ENCODE measurements at regions not wholly inside any gene's neighbourhood (a gene's known extent, or its start where the extent isn't known, plus 50 kb on each side); places are given as distances from the start of the nearest gene placed in this dataset.
"Not testable (repeated sequence)": the region's sequence is repeated elsewhere in the genome, so short reads cannot be mapped to it uniquely, and the experiment has no call there.

GRCh38 chr3:194189243-194189791 lies 53.4 kb downstream of the HES1 start:
- TF ChIP-seq, protein P1, sequence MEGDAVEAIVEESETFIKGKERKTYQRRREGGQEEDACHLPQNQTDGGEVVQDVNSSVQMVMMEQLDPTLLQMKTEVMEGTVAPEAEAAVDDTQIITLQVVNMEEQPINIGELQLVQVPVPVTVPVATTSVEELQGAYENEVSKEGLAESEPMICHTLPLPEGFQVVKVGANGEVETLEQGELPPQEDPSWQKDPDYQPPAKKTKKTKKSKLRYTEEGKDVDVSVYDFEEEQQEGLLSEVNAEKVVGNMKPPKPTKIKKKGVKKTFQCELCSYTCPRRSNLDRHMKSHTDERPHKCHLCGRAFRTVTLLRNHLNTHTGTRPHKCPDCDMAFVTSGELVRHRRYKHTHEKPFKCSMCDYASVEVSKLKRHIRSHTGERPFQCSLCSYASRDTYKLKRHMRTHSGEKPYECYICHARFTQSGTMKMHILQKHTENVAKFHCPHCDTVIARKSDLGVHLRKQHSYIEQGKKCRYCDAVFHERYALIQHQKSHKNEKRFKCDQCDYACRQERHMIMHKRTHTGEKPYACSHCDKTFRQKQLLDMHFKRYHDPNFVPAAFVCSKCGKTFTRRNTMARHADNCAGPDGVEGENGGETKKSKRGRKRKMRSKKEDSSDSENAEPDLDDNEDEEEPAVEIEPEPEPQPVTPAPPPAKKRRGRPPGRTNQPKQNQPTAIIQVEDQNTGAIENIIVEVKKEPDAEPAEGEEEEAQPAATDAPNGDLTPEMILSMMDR (IDR thresholded peaks at IDR 0.05; ENCODE audit: borderline replicate concordance, control extremely low read depth, extremely low read depth, insufficient read depth, missing control alignments): no peak
- DNase-seq (ENCODE audit: low spot score): no peak
- in situ Hi-C loops (cut with MboI; ENCODE audit: low sequenced_read_pairs, unreplicated experiment): no loop called here

DNA sequence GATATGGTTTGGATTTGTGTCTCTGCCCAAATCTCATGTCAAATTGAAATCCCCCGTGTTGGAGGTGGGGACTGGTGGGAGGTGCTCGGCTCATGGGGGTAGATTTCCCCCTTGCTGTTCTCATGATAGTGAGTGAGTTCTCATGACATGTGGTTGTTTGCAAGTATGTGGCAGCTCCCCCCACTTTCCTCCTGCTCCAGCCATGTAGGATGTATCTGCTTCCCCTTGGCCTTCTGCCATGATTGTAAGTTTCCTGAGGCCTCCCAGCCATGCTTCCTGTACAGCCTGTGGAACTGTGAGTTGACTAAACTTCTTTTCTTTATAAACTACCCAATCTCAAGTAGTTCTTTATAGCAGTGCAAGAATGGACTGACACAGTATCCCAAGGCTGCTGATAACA lies 55.9 kb downstream of the HES1 start:
- in situ Hi-C loops (cut with MboI; ENCODE audit: low sequenced_read_pairs, unreplicated experiment); DNase-seq (ENCODE audit: low spot score): not testable (repeated sequence)

- DNase-seq (ENCODE audit: low spot score): peak; percentile 50
- TF ChIP-seq, protein P1 (IDR thresholded peaks at IDR 0.05; ENCODE audit: borderline replicate concordance, control extremely low read depth, extremely low read depth, insufficient read depth, missing control alignments): no peak
- in situ Hi-C loops (cut with MboI; ENCODE audit: low sequenced_read_pairs, unreplicated experiment): no loop called here
Observed at GRCh38 chr3:194194051-194194756, 58.3 kb downstream of the HES1 start.

DNA sequence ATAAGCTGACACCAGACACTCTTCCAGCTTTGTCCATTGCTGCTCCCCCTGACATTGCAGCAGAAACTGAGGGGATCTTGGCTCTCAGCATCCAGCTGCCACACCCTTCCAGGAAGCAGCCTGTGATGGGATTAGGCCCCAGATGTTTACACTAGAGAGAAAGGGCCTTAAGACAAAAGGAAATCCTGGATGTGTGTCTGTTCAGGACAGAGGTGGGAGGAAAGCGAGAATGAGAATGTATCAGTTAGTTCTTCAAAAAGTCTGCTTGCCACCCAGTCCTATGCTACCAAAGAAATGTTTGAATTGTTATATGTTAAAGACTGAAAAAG lies 58.8 kb downstream of the HES1 start:
- in situ Hi-C loops (cut with MboI; ENCODE audit: low sequenced_read_pairs, unreplicated experiment): no loop called here
- no peak for DNase-seq (ENCODE audit: low spot score)
- TF ChIP-seq, protein P1 (IDR thresholded peaks at IDR 0.05; ENCODE audit: borderline replicate concordance, control extremely low read depth, extremely low read depth, insufficient read depth, missing control alignments): no peak

- in situ Hi-C loops (cut with MboI; ENCODE audit: low sequenced_read_pairs, unreplicated experiment): no loop called here
- no peak for DNase-seq (ENCODE audit: low spot score)
Observed at GRCh38 chr3:194195611-194196010, 59.7 kb downstream of the HES1 start.

DNA sequence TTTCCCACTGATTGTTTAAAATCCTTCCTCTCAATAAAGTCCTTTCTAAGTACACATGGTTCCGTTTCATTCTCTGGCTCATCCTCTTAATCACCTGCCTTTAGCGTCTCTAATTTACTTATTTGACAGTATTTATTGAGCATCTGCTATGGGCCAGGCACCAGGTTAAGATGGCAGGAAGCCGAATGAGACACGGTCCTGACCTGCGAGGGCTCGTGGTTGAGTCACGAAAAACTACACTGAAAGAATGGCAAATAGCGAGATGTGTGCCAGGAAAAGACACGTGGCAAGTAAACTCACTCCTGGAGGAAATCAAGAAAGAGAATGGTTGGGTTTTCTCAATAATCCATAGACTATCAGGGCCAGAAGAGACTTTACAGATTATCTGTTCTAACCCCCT lies 60.9 kb downstream of the HES1 start:
- DNase-seq (ENCODE audit: low spot score): no peak
- in situ Hi-C loops (cut with MboI; ENCODE audit: low sequenced_read_pairs, unreplicated experiment): no loop called here
- TF ChIP-seq, protein P1 (IDR thresholded peaks at IDR 0.05; ENCODE audit: borderline replicate concordance, control extremely low read depth, extremely low read depth, insufficient read depth, missing control alignments): no peak

More at GRCh38 chr3:194195611-194196010, 59.7 kb downstream of the HES1 start:
- TF ChIP-seq, protein P1 (IDR thresholded peaks at IDR 0.05; ENCODE audit: borderline replicate concordance, control extremely low read depth, extremely low read depth, insufficient read depth, missing control alignments): no peak

DNA sequence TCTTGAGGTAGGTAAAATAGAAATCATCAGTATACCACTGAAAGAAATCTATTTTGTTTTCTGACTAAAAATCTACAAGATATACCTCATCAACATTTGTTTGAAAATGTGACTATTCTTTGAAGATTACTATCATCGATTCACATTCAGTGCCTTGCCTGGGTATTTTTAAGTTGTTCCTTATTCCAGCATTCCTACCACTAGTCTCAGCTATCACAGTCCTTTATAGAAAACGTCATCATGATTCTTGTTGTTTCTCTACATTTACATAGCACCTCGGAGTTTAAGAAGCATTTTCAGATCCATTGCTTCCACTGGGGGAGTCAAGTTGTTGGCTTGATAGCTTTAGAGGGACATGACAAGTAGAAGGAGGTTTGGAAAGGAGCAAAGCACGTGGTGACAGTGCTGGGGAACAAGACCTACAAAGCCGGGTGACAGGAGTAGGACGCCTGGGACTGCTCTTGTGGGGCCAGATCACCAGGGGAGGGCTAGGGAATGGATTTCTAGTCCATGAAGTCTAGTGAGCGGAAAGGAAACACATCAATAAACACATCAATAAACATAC lies 61.5 kb downstream of the HES1 start:
- TF ChIP-seq, protein P1 (IDR thresholded peaks at IDR 0.05; ENCODE audit: borderline replicate concordance, control extremely low read depth, extremely low read depth, insufficient read depth, missing control alignments): no peak
- no peak for DNase-seq (ENCODE audit: low spot score)
- in situ Hi-C loops (cut with MboI; ENCODE audit: low sequenced_read_pairs, unreplicated experiment): no loop called here

All from GM13976 (cell line).